HCT116 (cell line): ENCODE measurements at regions not wholly inside any gene's neighbourhood (a gene's known extent, or its start where the extent isn't known, plus 50 kb on each side); places are given as distances from the start of the nearest gene placed in this dataset.

Experiments used
- ATAC-seq: fragments of 200-7000 bp; cut with Tn5 transposase; 2 replicates; pipeline ENCODE4 v1.9.1; 2020; ENCODE audit warnings: mild to moderate bottlenecking, moderate library complexity
- BruUV-seq: library from RNA; stranded (reverse); fragments of 400-500 nt; replicated peaks from 2 replicates; lab custom pipeline; 2021; lab: Mats Ljungman, UMichigan
- CTCF ChIA-PET: fragments of 300-600 bp; sonication (Branson Sonifier 250); formaldehyde crosslinking; loops from one replicate; lab custom pipeline; 2021; ENCODE audit warnings: antibody characterized with exemption; lab: Charles Lee
- POLR2A ChIA-PET: fragments of 300-600, 350-600 bp; sonication (Branson Sonifier 250); formaldehyde crosslinking; loops from one replicate; lab custom pipeline; 2021; ENCODE audit warnings: antibody characterized with exemption; lab: Charles Lee
- RAD21 ChIA-PET, 2 experiments: fragments of 300-600 bp; sonication (Branson Sonifier 250); formaldehyde crosslinking; loops; one replicate each; lab custom pipeline; 2023; ENCODE audit warnings: low total read pairs in 2 of 2; ENCODE audit not compliant: uncharacterized antibody in 2 of 2, unreplicated experiment in 2 of 2, low non-redundant PET in 1 of 2; lab: Charles Lee
- DNase-seq: peaks from one replicate; pipeline ENCODE4 v3.0.0-alpha.2; 2010; ENCODE audit warnings: low read depth, low spot score
- H2AFZ ChIP-seq: fragments of 200-600 bp; shearing (Covaris generic), sonication (generic); 2 replicates; pipeline ENCODE4 v1.6.1; 2017; ENCODE audit warnings: low read depth, mixed run types, mixed read lengths, antibody characterized with exemption, low read length; ENCODE audit not compliant: poor library complexity, severe bottlenecking
- H3K27ac ChIP-seq: 2 replicates; pipeline ENCODE4 v1.5.1; 2012; ENCODE audit warnings: low read depth, low read length
- H3K27me3 ChIP-seq: fragments of 200-600 bp; sonication (generic); 2 replicates; pipeline ENCODE4 v1.6.1; 2016; ENCODE audit warnings: mixed run types, low read length, mixed read lengths; ENCODE audit not compliant: insufficient read depth
- H3K36me3 ChIP-seq, 2 experiments: fragments of 200-500 bp in 1 of 2; fragments of 200-600 bp in 1 of 2; sonication (Bioruptor generic) in 1 of 2; sonication (generic) in 1 of 2; 2 replicates each; pipeline versions ENCODE4 v1.5.1 to v1.6.1; 2014 to 2016; ENCODE audit warnings: low read length in 2 of 2, inconsistent platforms in 1 of 2, mixed read lengths in 1 of 2, mixed run types in 1 of 2; ENCODE audit not compliant: insufficient read depth in 2 of 2, control insufficient read depth in 1 of 2
- H3K4me1 ChIP-seq, 2 experiments: fragments of 200-600 bp in 1 of 2; sonication (generic) in 1 of 2; 2 replicates each; pipeline versions ENCODE4 v1.5.1 to v1.6.1; 2012 to 2017; ENCODE audit warnings: low read length in 2 of 2, inconsistent platforms in 1 of 2, mild to moderate bottlenecking in 1 of 2, mixed read lengths in 1 of 2, mixed run types in 1 of 2, moderate library complexity in 1 of 2; ENCODE audit not compliant: insufficient read depth in 2 of 2, control insufficient read depth in 1 of 2
- H3K4me2 ChIP-seq: fragments of 200-600 bp; sonication (generic); 2 replicates; pipeline ENCODE4 v1.6.1; 2017; ENCODE audit warnings: mixed run types, low read length, mixed read lengths
- H3K4me3 ChIP-seq, 2 experiments: fragments of 200-600 bp in 1 of 2; sonication (generic) in 1 of 2; replicated peaks in 1 of 2; 2 replicates each; pipeline ENCODE4 v1.5.1; 2011 to 2016; ENCODE audit warnings: low read length in 2 of 2, control low read depth in 1 of 2, low read depth in 1 of 2, mild to moderate bottlenecking in 1 of 2, mixed read lengths in 1 of 2, mixed run types in 1 of 2
- H3K79me2 ChIP-seq: fragments of 200-600 bp; sonication (generic); 2 replicates; pipeline ENCODE4 v1.6.1; 2017; ENCODE audit warnings: mild to moderate bottlenecking, mixed run types, low read length, moderate library complexity, mixed read lengths; ENCODE audit not compliant: insufficient read depth
- H3K9ac ChIP-seq: fragments of 200-600 bp; sonication (generic); 2 replicates; pipeline ENCODE4 v1.6.1; 2016; ENCODE audit warnings: low read length, mixed read lengths
- H3K9me2 ChIP-seq: fragments of 200-600 bp; sonication (generic), shearing (Covaris generic); 2 replicates; pipeline ENCODE4 v1.6.1; 2017; ENCODE audit warnings: mixed run types, mild to moderate bottlenecking, moderate library complexity; ENCODE audit not compliant: insufficient read depth
- H3K9me3 ChIP-seq, 2 experiments: fragments of 200-500 bp in 1 of 2; fragments of 200-600 bp in 1 of 2; sonication (Bioruptor generic) in 1 of 2; sonication (generic) in 1 of 2; 2 replicates each; pipeline ENCODE4 v1.6.1; 2014 to 2017; ENCODE audit warnings: low read length in 2 of 2, mixed read lengths in 2 of 2, inconsistent platforms in 1 of 2, low read depth in 1 of 2, mild to moderate bottlenecking in 1 of 2, mixed run types in 1 of 2, moderate library complexity in 1 of 2; ENCODE audit not compliant: control insufficient read depth in 1 of 2, insufficient read depth in 1 of 2
- H4K20me1 ChIP-seq: fragments of 200-600 bp; sonication (generic), shearing (Covaris generic); 2 replicates; pipeline ENCODE4 v1.6.1; 2017; ENCODE audit warnings: mixed run types, mild to moderate bottlenecking, moderate library complexity; ENCODE audit not compliant: insufficient read depth
- CEBPB ChIP-seq: IDR thresholded peaks from 2 replicates; pipeline ENCODE4 v1.6.1; 2012; ENCODE audit warnings: low read depth
- CTCF ChIP-seq, 3 experiments: fragments of 200-600 bp in 1 of 3; sonication (generic) in 1 of 3; IDR thresholded peaks in 2 of 3; conservative IDR thresholded peaks in 1 of 3; 2 replicates each; pipeline ENCODE4 v1.5.1; 2012 to 2017; ENCODE audit warnings: low read depth in 2 of 3, low read length in 2 of 3, antibody characterized with exemption in 1 of 3, borderline replicate concordance in 1 of 3, control low read depth in 1 of 3, mild to moderate bottlenecking in 1 of 3, mixed read lengths in 1 of 3, mixed run types in 1 of 3, moderate library complexity in 1 of 3; ENCODE audit not compliant: insufficient read depth in 1 of 3
- RAD21 ChIP-seq: IDR thresholded peaks from 2 replicates; pipeline ENCODE4 v1.6.1; 2012; ENCODE audit warnings: low read depth, mild to moderate bottlenecking
- SRF ChIP-seq: IDR thresholded peaks from 2 replicates; pipeline ENCODE4 v1.6.1; 2012; ENCODE audit warnings: low read depth
- ZBTB33 ChIP-seq: IDR thresholded peaks from 2 replicates; pipeline ENCODE4 v1.6.1; 2011; ENCODE audit warnings: mild to moderate bottlenecking, low read length, moderate library complexity; ENCODE audit not compliant: insufficient replicate concordance; ENCODE audit errors: extremely low read depth
- intact Hi-C: fragments of 100-400 bp; cut with micrococcal nuclease; formaldehyde crosslinking; loops from 2 replicates; pipeline ENCODE4 v1.10.0; 2022

GRCh38 chr5:126355940-126356339, 67.3 kb upstream of the GRAMD2B start:
- Histone ChIP-seq H4K20me1 (no peaks in the 10 kb centered on the region), H3K4me2 (no peak overlapping the region), H3K4me1 (peaks cover 19 to 32% of the 10 kb centered on the region in 2 experiments; a peak in 3 of 4 replicates), H3K79me2 (no peaks in the 10 kb centered on the region), H3K27me3 (no peaks in the 10 kb centered on the region), H3K9me3 (no peaks in the 10 kb centered on the region), H3K9me2 (no peaks in the 10 kb centered on the region), H3K36me3 (no peaks in the 10 kb centered on the region), H3K4me3 (no peak overlapping the region), H3K27ac (no peak overlapping the region), H3K9ac (no peak overlapping the region), H2AFZ (peak overlapping the region; percentile 46)
- POLR2A ChIA-PET, result interaction anchor here (0.6 kb wide), 1 partner anchor 180 kb away, joined by 4 read pairs; no protein-coding TSS in a partner anchor
- RAD21 ChIA-PET, result no interaction called here
- BruUV-seq, result no TSS peak
- ATAC-seq, result no peak
- intact Hi-C loops, result no loop called here
- CTCF ChIA-PET, result interaction anchor here (1.1 kb wide), 1 partner anchor 183 kb away, joined by 4 read pairs; no protein-coding TSS in a partner anchor
- no peak for TF ChIP-seq CEBPB
- no peak for TF ChIP-seq RAD21
- no peak for TF ChIP-seq CTCF (IDR thresholded peaks at IDR 0.05 in 2 of 3, conservative IDR thresholded peaks at IDR 0.05 in 1 of 3; ENCODE audit: borderline replicate concordance in 1 of 3, insufficient read depth in 1 of 3, low read depth in 2 of 3, low read length in 2 of 3)
- TF ChIP-seq SRF, result no peak
- no peak for TF ChIP-seq ZBTB33
- DNase-seq, result no peak
